Mesodermal cell (in vitro differentiated cells): ENCODE measurements at regions not wholly inside any gene's neighbourhood (a gene's known extent, or its start where the extent isn't known, plus 50 kb on each side); places are given as distances from the start of the nearest gene placed in this dataset.
A peak's percentile ranks its signal among the peaks of the same experiment; 100 is the strongest.

Experiments used
- H3K27ac ChIP-seq: 2 replicates; pipeline ENCODE4 v1.7.0; 2013; ENCODE audit warnings: mild to moderate bottlenecking, low read depth, low read length, moderate library complexity; ENCODE audit not compliant: severe bottlenecking
- H3K36me3 ChIP-seq: 2 replicates; pipeline ENCODE4 v1.7.1; 2013; ENCODE audit warnings: mild to moderate bottlenecking, low read length, moderate library complexity; ENCODE audit not compliant: control insufficient read depth, insufficient read depth
- H3K4me1 ChIP-seq: one replicate; pipeline ENCODE4 v1.7.1; 2013; ENCODE audit warnings: mild to moderate bottlenecking, low read length; ENCODE audit not compliant: insufficient read depth, control insufficient read depth, poor library complexity, severe bottlenecking
- H3K4me3 ChIP-seq: 2 replicates; pipeline ENCODE4 v1.7.0; 2013; ENCODE audit warnings: low read length, control low read depth, mild to moderate bottlenecking; ENCODE audit not compliant: insufficient read depth, poor library complexity, severe bottlenecking; ENCODE audit errors: extremely low read depth
- H3K9me3 ChIP-seq: 2 replicates; pipeline ENCODE4 v1.7.1; 2013; ENCODE audit warnings: mild to moderate bottlenecking, low read length, moderate library complexity; ENCODE audit not compliant: control insufficient read depth
- WGBS, 2 experiments: methylation state at CpG; one replicate each; pipeline ENCODE4 v1.1.5; 2013; ENCODE audit warnings: missing lambda C conversion rate in 2 of 2; ENCODE audit not compliant: insufficient coverage in 2 of 2; 5-methylcytosine and 5-hydroxymethylcytosine counted together

DNA sequence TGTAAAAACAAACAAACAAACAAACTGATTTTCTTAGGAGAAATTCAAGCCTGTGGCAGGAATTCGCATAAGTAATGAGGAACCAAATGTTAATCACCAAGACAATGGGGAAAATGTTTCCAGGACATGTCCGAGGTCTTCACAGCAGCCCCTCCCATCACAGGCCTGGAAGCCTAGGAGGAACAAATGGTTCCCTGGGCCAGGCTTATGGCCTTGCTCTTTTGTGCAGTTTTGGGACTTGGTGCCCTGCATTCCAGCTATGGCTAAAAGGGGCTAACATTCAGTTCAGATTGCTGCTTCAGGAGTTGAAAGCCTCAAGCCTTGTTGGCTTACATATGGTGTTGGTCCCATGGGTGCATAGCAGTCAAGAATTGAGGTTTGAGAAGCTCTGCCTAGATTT is 1372.7 kb upstream of the CITED2 start:
- H3K27ac ChIP-seq = no peak overlapping the region
- WGBS, 2 experiments = 77 to 83% methylated on average over 2 of the region's 2 CpGs
- peaks cover 18% of the 10 kb centered on the region for H3K9me3 ChIP-seq
- no peaks in the 10 kb centered on the region for H3K4me1 ChIP-seq
- H3K36me3 ChIP-seq = no peaks in the 10 kb centered on the region
- H3K4me3 ChIP-seq = no peak overlapping the region

DNA sequence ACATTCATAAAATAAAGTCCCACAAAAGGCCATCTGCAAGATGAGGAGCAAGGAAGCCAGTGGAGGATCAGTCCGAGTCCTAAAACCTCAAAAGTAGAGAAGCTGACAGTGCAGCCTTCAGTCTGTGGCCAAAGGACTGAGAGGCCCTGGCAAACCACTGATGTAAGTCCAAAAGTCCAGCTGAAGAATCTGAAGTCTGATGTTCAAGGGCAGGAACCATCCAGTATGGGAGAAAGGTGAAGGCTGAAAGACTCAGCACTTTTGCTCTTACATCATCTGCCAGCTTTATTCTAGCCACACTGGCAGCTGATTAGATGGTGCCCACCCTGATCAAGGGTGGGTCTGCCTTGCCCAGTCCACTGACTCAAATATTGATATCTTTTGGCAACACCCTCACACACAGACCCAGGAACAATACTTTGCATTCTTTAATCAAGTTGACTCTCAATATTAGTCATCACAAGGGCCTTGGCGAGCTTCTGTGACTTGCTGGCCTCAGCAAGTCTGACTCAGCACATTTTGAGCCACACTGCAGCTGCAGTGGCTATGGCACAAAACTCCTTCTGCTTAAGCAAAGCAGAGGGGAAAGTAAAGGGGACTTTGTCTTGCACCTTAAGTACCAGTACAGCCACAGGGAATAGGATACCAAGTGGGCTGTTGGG is 1370.3 kb upstream of the CITED2 start:
- peaks cover 18% of the 10 kb centered on the region for H3K9me3 ChIP-seq
- 87 to 100% methylated on average over 1 to 2 of the region's 2 CpGs for WGBS, 2 experiments
- no peaks in the 10 kb centered on the region for H3K4me1 ChIP-seq
- H3K4me3 ChIP-seq = no peak overlapping the region
- no peaks in the 10 kb centered on the region for H3K36me3 ChIP-seq
- H3K27ac ChIP-seq = no peak overlapping the region

DNA sequence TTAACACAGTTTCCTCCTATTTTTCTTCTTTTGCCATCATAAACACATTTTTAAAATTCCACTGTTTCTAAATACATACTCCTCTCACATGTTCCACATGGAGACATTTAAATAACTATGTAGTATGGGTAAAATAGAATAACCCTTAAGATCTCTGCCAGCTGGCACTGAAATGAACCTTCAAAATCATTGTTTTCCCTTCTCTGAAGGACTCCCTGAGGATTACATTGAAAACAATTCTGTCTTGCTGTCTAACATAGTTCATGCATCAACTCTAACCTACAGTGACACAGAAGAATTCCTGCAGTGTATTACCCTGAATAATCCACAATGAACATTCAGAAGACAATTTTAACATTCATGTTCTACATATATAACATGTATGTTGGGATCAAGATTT is 1361.8 kb upstream of the CITED2 start:
- Histone ChIP-seq H3K27ac (no peak overlapping the region), H3K4me3 (no peak overlapping the region), H3K9me3 (no peaks in the 10 kb centered on the region), H3K36me3 (no peaks in the 10 kb centered on the region), H3K4me1 (no peaks in the 10 kb centered on the region)

DNA sequence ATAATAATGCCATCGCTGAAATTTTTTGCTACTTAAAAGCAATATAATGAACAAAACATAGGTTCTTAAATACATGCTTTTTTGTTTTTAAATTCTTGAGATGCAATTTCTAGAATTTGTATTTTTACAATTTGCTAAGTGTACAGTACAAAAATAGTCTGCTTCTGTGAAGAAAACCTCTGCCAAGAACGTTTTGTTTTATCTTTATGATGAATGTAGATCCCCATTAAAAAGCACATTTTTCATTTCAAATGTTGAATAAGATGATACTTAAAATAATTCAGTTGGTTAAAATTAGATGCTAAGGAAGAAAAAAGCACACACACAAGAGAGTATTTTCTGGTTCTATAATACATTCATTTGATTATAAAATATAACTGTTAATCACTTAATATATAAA is 1358.5 kb upstream of the CITED2 start:
- no CpG with 5 or more reads among the region's 2 CpGs for WGBS, 2 experiments
- no peaks in the 10 kb centered on the region for H3K9me3 ChIP-seq

DNA sequence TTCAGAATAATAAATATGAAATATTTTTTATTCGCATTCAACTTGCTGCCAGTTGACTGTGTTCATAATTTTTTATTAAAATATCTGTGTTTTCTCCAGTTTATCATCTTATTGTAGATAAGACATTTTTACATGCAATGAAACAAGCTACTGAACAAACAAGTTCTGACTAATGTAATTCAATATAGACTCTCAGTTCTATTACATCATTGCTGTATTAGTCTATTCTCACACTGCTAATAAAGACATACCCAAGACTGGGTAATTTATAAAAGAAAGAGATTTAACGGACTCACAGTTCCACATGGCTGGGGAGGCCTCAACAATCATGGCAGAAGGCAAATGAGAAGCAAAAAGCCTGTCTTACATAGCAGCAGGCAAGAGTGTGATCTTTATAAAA is 1357.7 kb upstream of the CITED2 start:
- Histone ChIP-seq H3K4me1 (no peaks in the 10 kb centered on the region), H3K4me3 (no peak overlapping the region), H3K9me3 (no peaks in the 10 kb centered on the region), H3K27ac (no peak overlapping the region), H3K36me3 (no peaks in the 10 kb centered on the region)
- WGBS, 2 experiments = 100% methylated on average over 1 of the region's 2 CpGs; no CpG with 5 or more reads in 1 of the 2 experiments

More for the DNA sequence above, 1358.5 kb upstream of the CITED2 start:
- no peaks in the 10 kb centered on the region for H3K36me3 ChIP-seq
- H3K4me1 ChIP-seq = no peaks in the 10 kb centered on the region
- H3K27ac ChIP-seq = no peak overlapping the region
- H3K4me3 ChIP-seq = no peak overlapping the region

DNA sequence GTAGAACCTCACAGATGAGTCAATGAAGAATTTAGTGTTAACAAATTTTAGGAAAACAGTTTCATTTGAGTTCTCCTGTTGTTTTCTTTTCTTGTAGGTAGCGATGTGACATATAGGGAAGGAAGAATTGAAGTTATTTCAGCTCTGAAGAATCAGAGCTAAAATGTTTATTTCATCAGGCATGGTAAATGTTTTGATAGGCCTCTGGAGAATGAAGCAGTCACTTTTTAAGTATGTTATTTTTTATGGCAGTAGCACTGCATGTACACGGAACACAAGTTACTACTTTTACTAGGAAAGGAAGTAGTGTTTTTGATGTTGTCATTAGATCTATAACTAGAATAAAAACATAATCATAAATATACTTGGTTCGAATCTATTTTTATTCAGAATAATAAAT is 1357.3 kb upstream of the CITED2 start:
- Histone ChIP-seq H3K4me1 (no peaks in the 10 kb centered on the region), H3K36me3 (no peaks in the 10 kb centered on the region), H3K9me3 (no peaks in the 10 kb centered on the region), H3K4me3 (no peak overlapping the region), H3K27ac (no peak overlapping the region)
- whole genome bisulfite sequencing, 2 experiments = 86 to 100% methylated on average over 1 of the region's 3 CpGs

DNA sequence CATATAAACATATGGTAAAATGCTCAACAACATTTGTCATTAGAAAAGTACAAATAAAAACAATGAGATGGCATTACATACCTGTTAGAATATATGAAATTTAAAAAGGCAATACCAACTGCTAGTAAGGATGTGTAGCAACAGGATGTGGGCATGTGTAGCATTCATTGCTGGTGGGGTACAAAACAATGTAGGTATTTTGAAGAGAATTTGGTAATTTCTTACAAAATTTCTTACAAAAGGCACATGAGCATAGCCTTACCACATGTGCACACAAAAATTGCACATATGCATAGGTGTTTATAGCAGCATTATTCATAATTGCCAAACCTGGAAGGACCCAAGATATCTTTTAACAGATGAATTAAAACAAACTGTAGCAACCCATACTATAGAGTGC is 1355.1 kb upstream of the CITED2 start:
- Histone ChIP-seq H3K4me3 (no peak overlapping the region), H3K36me3 (no peaks in the 10 kb centered on the region), H3K9me3 (no peaks in the 10 kb centered on the region), H3K4me1 (no peaks in the 10 kb centered on the region), H3K27ac (no peak overlapping the region)

DNA sequence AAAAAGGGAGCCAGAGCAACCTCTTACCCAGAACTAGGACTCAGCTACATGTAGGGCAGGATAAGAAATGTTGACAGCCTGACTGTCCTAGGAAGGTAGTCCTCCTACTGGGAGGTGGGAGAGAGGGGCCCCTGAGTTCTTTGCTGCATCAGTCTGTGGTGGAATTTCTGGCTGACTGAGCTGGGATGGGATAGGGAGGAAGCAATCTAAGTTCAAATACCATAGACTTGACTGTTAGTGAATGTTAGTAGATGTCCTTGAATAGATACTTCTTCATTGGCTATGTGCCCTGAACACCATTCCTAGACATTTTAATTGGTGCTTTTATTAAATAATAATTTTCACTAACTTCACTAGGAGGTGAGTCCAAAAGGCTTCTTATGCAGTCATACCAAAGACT is 1343.6 kb upstream of the CITED2 start:
- H3K4me1 ChIP-seq = no peaks in the 10 kb centered on the region
- H3K4me3 ChIP-seq = no peak overlapping the region
- H3K27ac ChIP-seq = no peak overlapping the region
- H3K9me3 ChIP-seq = no peaks in the 10 kb centered on the region
- no peaks in the 10 kb centered on the region for H3K36me3 ChIP-seq

DNA sequence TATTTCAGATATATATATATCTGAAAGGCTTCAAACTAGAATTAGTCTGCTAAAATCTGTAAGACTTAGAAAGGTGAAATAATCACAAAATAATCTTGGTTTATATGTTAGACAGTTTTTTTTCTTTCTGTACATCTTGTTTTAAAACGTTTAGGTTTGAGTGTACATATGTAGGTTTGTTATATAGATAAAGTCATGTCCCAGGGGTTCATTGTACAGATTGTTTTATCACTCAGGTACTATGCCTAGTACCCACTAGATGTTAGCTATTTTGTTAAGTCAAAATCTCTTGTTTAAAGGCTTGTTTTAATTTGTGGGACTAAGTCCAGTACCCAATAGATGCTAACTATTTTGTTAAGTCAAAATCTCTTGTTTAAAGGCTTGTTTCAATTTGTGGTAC is 1339.0 kb upstream of the CITED2 start:
- Histone ChIP-seq H3K27ac (no peak overlapping the region), H3K36me3 (no peaks in the 10 kb centered on the region), H3K4me1 (no peaks in the 10 kb centered on the region), H3K9me3 (no peaks in the 10 kb centered on the region), H3K4me3 (no peak overlapping the region)
- WGBS, 2 experiments = no CpG with 5 or more reads among the region's 1 CpG

DNA sequence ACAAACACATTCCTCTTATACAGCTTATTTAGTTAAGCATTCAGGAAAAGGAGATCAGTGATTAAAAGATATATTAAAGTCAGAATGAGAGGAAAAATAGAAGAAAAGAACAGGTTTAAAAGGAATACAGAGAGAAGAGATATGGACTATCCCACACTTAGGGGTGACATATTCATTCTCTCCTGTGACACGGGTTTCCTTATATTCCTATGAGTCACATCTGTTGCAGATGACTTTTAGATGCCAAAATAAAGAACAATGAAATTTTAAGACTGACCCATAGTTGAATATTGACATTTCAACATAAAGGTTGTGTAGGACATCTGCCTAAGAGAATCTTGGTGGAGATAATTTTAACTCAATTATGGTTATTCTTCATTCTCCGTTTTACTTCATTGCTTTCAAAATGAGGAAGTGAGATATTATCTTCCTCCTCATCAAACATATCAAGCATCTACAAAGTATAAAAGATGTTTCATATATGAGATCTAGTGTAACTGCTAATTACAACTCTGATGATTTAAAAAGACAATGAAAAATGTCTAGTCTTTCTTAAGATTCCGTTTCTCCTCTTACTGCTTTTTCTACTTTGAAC is 1336.7 kb upstream of the CITED2 start:
- H3K4me3 ChIP-seq = no peak overlapping the region
- H3K9me3 ChIP-seq = no peaks in the 10 kb centered on the region
- no peaks in the 10 kb centered on the region for H3K4me1 ChIP-seq
- no peaks in the 10 kb centered on the region for H3K36me3 ChIP-seq
- WGBS, 2 experiments = no CpG with 5 or more reads among the region's 3 CpGs
- no peak overlapping the region for H3K27ac ChIP-seq

DNA sequence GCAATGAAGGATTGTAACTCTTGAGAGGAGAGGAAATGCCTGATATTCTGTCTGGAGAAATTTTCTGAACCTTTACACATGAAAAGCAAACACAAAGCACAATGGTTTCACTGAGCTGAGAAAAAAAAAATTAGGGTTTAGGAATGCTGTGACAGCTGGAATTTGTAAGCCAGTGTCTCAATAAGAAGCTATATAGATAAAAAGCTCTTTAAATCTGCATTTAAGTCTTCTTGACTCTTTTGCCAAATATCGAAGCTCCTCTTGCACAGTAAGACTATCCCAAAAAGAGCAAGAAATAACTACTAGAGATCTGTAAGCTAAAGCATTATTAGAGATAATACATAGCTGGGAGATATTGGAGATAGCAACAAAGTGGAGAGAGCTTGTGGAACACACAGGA is 1334.0 kb upstream of the CITED2 start:
- Histone ChIP-seq H3K4me1 (no peaks in the 10 kb centered on the region), H3K9me3 (no peaks in the 10 kb centered on the region), H3K27ac (peak overlapping the region; percentile 6), H3K36me3 (no peaks in the 10 kb centered on the region), H3K4me3 (no peak overlapping the region)
- no CpG with 5 or more reads among the region's 1 CpG for WGBS, 2 experiments
